ENCODE measurements at regions not wholly inside any gene's neighbourhood (a gene's known extent, or its start where the extent isn't known, plus 50 kb on each side); places are given as distances from the start of the nearest gene placed in this dataset.

DNA sequence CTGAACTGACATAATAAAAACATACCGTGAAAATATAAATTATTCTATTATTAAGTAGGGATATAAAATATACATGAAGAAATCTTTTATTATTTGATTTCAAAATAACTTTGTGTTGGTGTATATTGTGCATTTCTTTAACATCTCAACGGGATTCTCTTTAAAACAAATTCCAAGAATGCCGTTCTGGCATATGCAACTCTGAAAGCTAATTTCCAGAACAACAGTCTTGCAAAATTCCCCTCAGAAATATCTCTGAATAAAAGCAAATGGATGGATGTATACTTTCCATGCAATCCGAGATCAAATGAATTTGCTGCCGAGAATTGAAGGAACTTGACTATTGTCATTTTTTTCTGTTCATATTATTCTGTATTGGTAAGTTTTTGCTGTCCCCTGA is 1579.8 kb downstream of the PCDH9 start:
- no peak for ATAC-seq
- no peak overlapping the region for H3K27ac Mint-ChIP-seq
- H3K9me3 Mint-ChIP-seq = no peaks in the 10 kb centered on the region

DNA sequence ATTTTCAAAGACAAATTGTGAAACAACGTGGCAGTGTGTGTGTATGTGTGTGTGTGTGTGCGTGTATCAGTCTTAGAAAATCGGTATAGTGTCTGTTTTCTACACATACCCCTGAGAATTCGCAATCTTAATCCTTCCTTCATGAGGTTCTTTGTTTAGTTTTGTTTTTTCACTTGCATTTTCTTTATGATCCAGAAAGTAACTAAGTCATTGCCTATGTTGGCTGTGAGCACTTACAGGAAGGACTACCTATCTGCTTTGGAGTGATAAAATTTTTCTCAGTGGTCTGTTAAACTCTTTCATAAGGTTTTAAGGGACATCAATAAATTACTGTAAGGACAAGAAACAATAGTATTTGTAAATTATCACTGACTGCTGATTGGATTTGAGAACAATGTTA is 1587.1 kb downstream of the PCDH9 start:
- no peaks in the 10 kb centered on the region for H3K9me3 Mint-ChIP-seq
- H3K27ac Mint-ChIP-seq = 0 out of 2 replicates have a peak overlapping the region, but pooled peaks have one; percentile 8
- Histone ChIP-seq H3K27me3 (ENCODE audit: insufficient read depth) (no peaks in the 10 kb centered on the region), H4K20me1 (replicated peaks; ENCODE audit: insufficient read depth) (no peaks in the 10 kb centered on the region), H3K27ac (ENCODE audit: low read depth) (no peak overlapping the region), H3K4me1 (ENCODE audit: insufficient read depth) (no peaks in the 10 kb centered on the region), H3K4me3 (no peak overlapping the region), H3K36me3 (ENCODE audit: insufficient read depth) (no peaks in the 10 kb centered on the region), H3K79me2 (replicated peaks; ENCODE audit: insufficient read depth) (no peaks in the 10 kb centered on the region), H3K9me2 (ENCODE audit: insufficient read depth) (no peaks in the 10 kb centered on the region), H3K4me2 (no peak overlapping the region), H2AFZ (peak overlapping the region; percentile 52), H3F3A (replicated peaks; ENCODE audit: low read depth) (no peaks in the 10 kb centered on the region)
- no peak for DNase-seq (ENCODE audit: low spot score)
- H3K27me3 Mint-ChIP-seq (ENCODE audit: insufficient read depth, low read depth, poor library complexity) = no peaks in the 10 kb centered on the region
- no peak for ATAC-seq
- no peaks in the 10 kb centered on the region for H3K4me1 Mint-ChIP-seq
- no peak overlapping the region for H3K4me3 Mint-ChIP-seq
- H3K36me3 Mint-ChIP-seq (ENCODE audit: low read depth) = no peaks in the 10 kb centered on the region
- TF ChIP-seq NANOG (IDR thresholded peaks at IDR 0.05; ENCODE audit: borderline replicate concordance) (no peak), ZNF114 (CRISPR knock-in tag; IDR thresholded peaks at IDR 0.05) (no peak), ETS1 (IDR thresholded peaks at IDR 0.05) (no peak), STAT1 (IDR thresholded peaks at IDR 0.05; ENCODE audit: unreplicated experiment) (no peak), CREB1 (CRISPR knock-in tag; IDR thresholded peaks at IDR 0.05; ENCODE audit: low read depth) (no peak), EZH2 (IDR thresholded peaks at IDR 0.05; ENCODE audit: low read depth, unreplicated experiment) (no peak), JUNB (IDR thresholded peaks at IDR 0.05; ENCODE audit: unreplicated experiment) (no peak)
- TF ChIP-seq, protein P1, sequence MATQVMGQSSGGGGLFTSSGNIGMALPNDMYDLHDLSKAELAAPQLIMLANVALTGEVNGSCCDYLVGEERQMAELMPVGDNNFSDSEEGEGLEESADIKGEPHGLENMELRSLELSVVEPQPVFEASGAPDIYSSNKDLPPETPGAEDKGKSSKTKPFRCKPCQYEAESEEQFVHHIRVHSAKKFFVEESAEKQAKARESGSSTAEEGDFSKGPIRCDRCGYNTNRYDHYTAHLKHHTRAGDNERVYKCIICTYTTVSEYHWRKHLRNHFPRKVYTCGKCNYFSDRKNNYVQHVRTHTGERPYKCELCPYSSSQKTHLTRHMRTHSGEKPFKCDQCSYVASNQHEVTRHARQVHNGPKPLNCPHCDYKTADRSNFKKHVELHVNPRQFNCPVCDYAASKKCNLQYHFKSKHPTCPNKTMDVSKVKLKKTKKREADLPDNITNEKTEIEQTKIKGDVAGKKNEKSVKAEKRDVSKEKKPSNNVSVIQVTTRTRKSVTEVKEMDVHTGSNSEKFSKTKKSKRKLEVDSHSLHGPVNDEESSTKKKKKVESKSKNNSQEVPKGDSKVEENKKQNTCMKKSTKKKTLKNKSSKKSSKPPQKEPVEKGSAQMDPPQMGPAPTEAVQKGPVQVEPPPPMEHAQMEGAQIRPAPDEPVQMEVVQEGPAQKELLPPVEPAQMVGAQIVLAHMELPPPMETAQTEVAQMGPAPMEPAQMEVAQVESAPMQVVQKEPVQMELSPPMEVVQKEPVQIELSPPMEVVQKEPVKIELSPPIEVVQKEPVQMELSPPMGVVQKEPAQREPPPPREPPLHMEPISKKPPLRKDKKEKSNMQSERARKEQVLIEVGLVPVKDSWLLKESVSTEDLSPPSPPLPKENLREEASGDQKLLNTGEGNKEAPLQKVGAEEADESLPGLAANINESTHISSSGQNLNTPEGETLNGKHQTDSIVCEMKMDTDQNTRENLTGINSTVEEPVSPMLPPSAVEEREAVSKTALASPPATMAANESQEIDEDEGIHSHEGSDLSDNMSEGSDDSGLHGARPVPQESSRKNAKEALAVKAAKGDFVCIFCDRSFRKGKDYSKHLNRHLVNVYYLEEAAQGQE (IDR thresholded peaks at IDR 0.05; ENCODE audit: unreplicated experiment) = no peak

More for the DNA sequence above, 1579.8 kb downstream of the PCDH9 start:
- DNase-seq (ENCODE audit: low spot score) = no peak
- Histone ChIP-seq H3K9me2 (ENCODE audit: insufficient read depth) (no peaks in the 10 kb centered on the region), H3K79me2 (replicated peaks; ENCODE audit: insufficient read depth) (no peaks in the 10 kb centered on the region), H3K36me3 (ENCODE audit: insufficient read depth) (no peaks in the 10 kb centered on the region), H2AFZ (no peak overlapping the region), H3K4me1 (ENCODE audit: insufficient read depth) (no peaks in the 10 kb centered on the region), H3K4me2 (no peak overlapping the region), H3K27ac (ENCODE audit: low read depth) (no peak overlapping the region), H3F3A (replicated peaks; ENCODE audit: low read depth) (no peaks in the 10 kb centered on the region), H3K4me3 (no peak overlapping the region), H3K27me3 (ENCODE audit: insufficient read depth) (no peaks in the 10 kb centered on the region), H4K20me1 (replicated peaks; ENCODE audit: insufficient read depth) (no peaks in the 10 kb centered on the region)
- Mint-ChIP-seq H3K27me3 (ENCODE audit: insufficient read depth, low read depth, poor library complexity) (no peaks in the 10 kb centered on the region), H3K36me3 (ENCODE audit: low read depth) (no peaks in the 10 kb centered on the region), H3K4me1 (no peaks in the 10 kb centered on the region), H3K4me3 (no peak overlapping the region)
- TF ChIP-seq, protein P2, sequence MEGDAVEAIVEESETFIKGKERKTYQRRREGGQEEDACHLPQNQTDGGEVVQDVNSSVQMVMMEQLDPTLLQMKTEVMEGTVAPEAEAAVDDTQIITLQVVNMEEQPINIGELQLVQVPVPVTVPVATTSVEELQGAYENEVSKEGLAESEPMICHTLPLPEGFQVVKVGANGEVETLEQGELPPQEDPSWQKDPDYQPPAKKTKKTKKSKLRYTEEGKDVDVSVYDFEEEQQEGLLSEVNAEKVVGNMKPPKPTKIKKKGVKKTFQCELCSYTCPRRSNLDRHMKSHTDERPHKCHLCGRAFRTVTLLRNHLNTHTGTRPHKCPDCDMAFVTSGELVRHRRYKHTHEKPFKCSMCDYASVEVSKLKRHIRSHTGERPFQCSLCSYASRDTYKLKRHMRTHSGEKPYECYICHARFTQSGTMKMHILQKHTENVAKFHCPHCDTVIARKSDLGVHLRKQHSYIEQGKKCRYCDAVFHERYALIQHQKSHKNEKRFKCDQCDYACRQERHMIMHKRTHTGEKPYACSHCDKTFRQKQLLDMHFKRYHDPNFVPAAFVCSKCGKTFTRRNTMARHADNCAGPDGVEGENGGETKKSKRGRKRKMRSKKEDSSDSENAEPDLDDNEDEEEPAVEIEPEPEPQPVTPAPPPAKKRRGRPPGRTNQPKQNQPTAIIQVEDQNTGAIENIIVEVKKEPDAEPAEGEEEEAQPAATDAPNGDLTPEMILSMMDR (conservative IDR thresholded peaks at IDR 0.05; ENCODE audit: low read depth in 2 of 2) = no peak
- TF ChIP-seq ZNF331 (CRISPR knock-in tag; IDR thresholded peaks at IDR 0.05; ENCODE audit: low read depth) = no peak
- no peak for TF ChIP-seq NANOG (IDR thresholded peaks at IDR 0.05; ENCODE audit: borderline replicate concordance)
- no peak for TF ChIP-seq ZNF114 (CRISPR knock-in tag; IDR thresholded peaks at IDR 0.05)
- TF ChIP-seq JUNB (IDR thresholded peaks at IDR 0.05; ENCODE audit: unreplicated experiment) = no peak
- TF ChIP-seq, protein P1 (IDR thresholded peaks at IDR 0.05; ENCODE audit: unreplicated experiment) = no peak

Measured in GM23338 (cell line).